Smooth muscle cell (in vitro differentiated cells): ENCODE measurements at regions not wholly inside any gene's neighbourhood (a gene's known extent, or its start where the extent isn't known, plus 50 kb on each side); places are given as distances from the start of the nearest gene placed in this dataset.

Source experiments
- DNase-seq: peaks from one replicate; lab custom pipeline; 2025; ENCODE audit not compliant: unreplicated experiment; lab: John Stamatoyannopoulos, UW
- H2AFZ ChIP-seq: fragments of 200-600 bp; sonication (generic); 2 replicates; pipeline ENCODE4 v1.6.0; 2016; ENCODE audit warnings: antibody characterized with exemption, low read depth, mild to moderate bottlenecking
- H3F3A ChIP-seq: fragments of 200-600 bp; sonication (generic); 2 replicates; pipeline ENCODE4 v1.6.0; 2017; ENCODE audit warnings: antibody characterized with exemption, low read depth
- H3K27ac ChIP-seq: fragments of 200-600 bp; sonication (generic); 2 replicates; pipeline ENCODE4 v1.5.1; 2016; ENCODE audit warnings: low read depth, mild to moderate bottlenecking
- H3K27me3 ChIP-seq: fragments of 200-600 bp; sonication (generic); 2 replicates; pipeline ENCODE4 v1.6.1; 2016; ENCODE audit warnings: low read depth, mild to moderate bottlenecking
- H3K36me3 ChIP-seq: fragments of 200-600 bp; sonication (generic); 2 replicates; pipeline ENCODE4 v1.5.1; 2016; ENCODE audit warnings: low read depth
- H3K4me1 ChIP-seq: fragments of 200-600 bp; sonication (generic); 2 replicates; pipeline ENCODE4 v1.5.1; 2016; ENCODE audit warnings: low read depth
- H3K4me2 ChIP-seq: fragments of 200-600 bp; sonication (generic); 2 replicates; pipeline ENCODE4 v1.6.0; 2016; ENCODE audit warnings: mild to moderate bottlenecking
- H3K4me3 ChIP-seq: fragments of 200-600 bp; sonication (generic); 2 replicates; pipeline ENCODE4 v1.5.1; 2016; ENCODE audit warnings: mild to moderate bottlenecking
- H3K79me2 ChIP-seq: fragments of 200-600 bp; sonication (generic); 2 replicates; pipeline ENCODE4 v1.6.0; 2016; ENCODE audit warnings: low read depth, mild to moderate bottlenecking
- H3K9ac ChIP-seq: fragments of 200-600 bp; sonication (generic); 2 replicates; pipeline ENCODE4 v1.6.0; 2016; ENCODE audit warnings: low read depth
- H3K9me3 ChIP-seq: fragments of 200-600 bp; sonication (generic); replicated peaks from 2 replicates; pipeline ENCODE4 v1.5.1; 2016; ENCODE audit warnings: low read depth
- H4K20me1 ChIP-seq: fragments of 200-600 bp; sonication (generic); 2 replicates; pipeline ENCODE4 v1.6.0; 2016; ENCODE audit warnings: low read depth
- CTCF ChIP-seq: fragments of 200-600 bp; sonication (generic); IDR thresholded peaks from 2 replicates; pipeline ENCODE4 v1.5.1; 2017; ENCODE audit warnings: borderline replicate concordance, mild to moderate bottlenecking, antibody characterized with exemption; ENCODE audit not compliant: insufficient read depth, poor library complexity, severe bottlenecking
- WGBS: methylation state at CpG from one replicate; pipeline ENCODE4 v1.1.7; 2016; ENCODE audit warnings: low lambda C conversion rate; 5-methylcytosine and 5-hydroxymethylcytosine counted together

- Histone ChIP-seq H4K20me1 (no peaks in the 10 kb centered on the region), H3F3A (no peaks in the 10 kb centered on the region), H3K4me1 (no peaks in the 10 kb centered on the region), H3K9me3 (no peaks in the 10 kb centered on the region), H3K27ac (no peak overlapping the region), H2AFZ (no peak overlapping the region), H3K27me3 (no peaks in the 10 kb centered on the region), H3K4me3 (no peak overlapping the region), H3K79me2 (no peaks in the 10 kb centered on the region), H3K9ac (no peak overlapping the region), H3K4me2 (no peak overlapping the region), H3K36me3 (no peaks in the 10 kb centered on the region)
- no peak for TF ChIP-seq CTCF
- DNase-seq: no peak
These were observed 527.7 kb upstream of the TMPRSS15 start for GRCh38 chr21:18931237-18931636.

GRCh38 chr21:18937337-18937736, 533.8 kb upstream of the TMPRSS15 start:
- Histone ChIP-seq H3K79me2 (no peaks in the 10 kb centered on the region), H3K4me2 (no peak overlapping the region), H3K4me3 (no peak overlapping the region), H3K9me3 (no peaks in the 10 kb centered on the region), H4K20me1 (no peaks in the 10 kb centered on the region), H3K4me1 (no peaks in the 10 kb centered on the region), H3K27me3 (no peaks in the 10 kb centered on the region), H3K36me3 (no peaks in the 10 kb centered on the region), H3K9ac (no peak overlapping the region), H3K27ac (no peak overlapping the region), H3F3A (no peaks in the 10 kb centered on the region), H2AFZ (no peak overlapping the region)
- WGBS: 89% methylated on average over 7 of the region's 7 CpGs
- no peak for DNase-seq
- no peak for TF ChIP-seq CTCF

GRCh38 chr21:18940791-18941190, 537.2 kb upstream of the TMPRSS15 start:
- no peaks in the 10 kb centered on the region for H3K4me1 ChIP-seq
- H2AFZ ChIP-seq: no peak overlapping the region
- H3K4me3 ChIP-seq: no peak overlapping the region
- H3K79me2 ChIP-seq: no peaks in the 10 kb centered on the region
- no peak overlapping the region for H3K9ac ChIP-seq
- no peaks in the 10 kb centered on the region for H3F3A ChIP-seq
- no peak for DNase-seq
- 89% methylated on average over 4 of the region's 4 CpGs for WGBS
- no peaks in the 10 kb centered on the region for H3K27me3 ChIP-seq
- TF ChIP-seq CTCF: no peak
- no peaks in the 10 kb centered on the region for H3K9me3 ChIP-seq
- no peaks in the 10 kb centered on the region for H3K36me3 ChIP-seq
- no peak overlapping the region for H3K4me2 ChIP-seq
- H3K27ac ChIP-seq: no peak overlapping the region
- H4K20me1 ChIP-seq: no peaks in the 10 kb centered on the region

GRCh38 chr21:18950045-18950740, 546.6 kb upstream of the TMPRSS15 start:
- no peak overlapping the region for H3K4me3 ChIP-seq
- H4K20me1 ChIP-seq: no peaks in the 10 kb centered on the region
- H3K4me2 ChIP-seq: no peak overlapping the region
- H3K27me3 ChIP-seq: no peaks in the 10 kb centered on the region
- no peak overlapping the region for H3K9ac ChIP-seq
- no peak overlapping the region for H2AFZ ChIP-seq
- no peaks in the 10 kb centered on the region for H3K4me1 ChIP-seq
- H3K27ac ChIP-seq: no peak overlapping the region
- H3F3A ChIP-seq: no peaks in the 10 kb centered on the region
- no peaks in the 10 kb centered on the region for H3K79me2 ChIP-seq
- DNase-seq: no peak
- whole genome bisulfite sequencing: 81% methylated on average over 13 of the region's 13 CpGs
- H3K36me3 ChIP-seq: no peaks in the 10 kb centered on the region
- H3K9me3 ChIP-seq: no peaks in the 10 kb centered on the region
- TF ChIP-seq CTCF: no peak
